ENCODE measurements at regions not wholly inside any gene's neighbourhood (a gene's known extent, or its start where the extent isn't known, plus 50 kb on each side); places are given as distances from the start of the nearest gene placed in this dataset.

- no peak for TF ChIP-seq CTCF (IDR thresholded peaks at IDR 0.05 in 4 of 5, conservative IDR thresholded peaks at IDR 0.05 in 1 of 5)
- TF ChIP-seq POLR2A (IDR thresholded peaks at IDR 0.05), result no peak
Measured at GRCh38 chr9:71485326-71485725, 283.0 kb downstream of the CEMIP2 start.
